ENCODE measurements at regions not wholly inside any gene's neighbourhood (a gene's known extent, or its start where the extent isn't known, plus 50 kb on each side); places are given as distances from the start of the nearest gene placed in this dataset.

DNA sequence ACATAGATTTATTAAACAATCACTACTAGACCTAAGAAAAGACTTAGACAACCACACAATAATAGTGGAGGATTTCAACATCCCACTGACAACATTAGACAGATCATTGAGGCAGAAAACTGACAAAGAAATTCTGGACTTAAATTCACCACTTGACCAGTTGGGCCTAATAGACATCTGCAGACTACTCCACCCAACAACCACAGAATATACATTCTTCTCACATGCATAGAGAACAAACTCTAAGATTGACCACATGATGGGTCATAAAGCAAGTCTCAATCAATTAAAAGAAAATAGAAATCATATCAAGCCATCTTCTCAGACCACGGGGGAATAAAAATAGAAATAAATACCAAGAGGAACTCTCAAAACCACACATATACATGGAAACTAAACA is 136.7 kb upstream of the ARG1 start:
- FAIRE-seq: no peak
- ATAC-seq: no peak
- 0% methylated on average over 1 of the region's 1 CpG for WGBS (ENCODE audit: missing lambda C conversion rate)
- DNase-seq (ENCODE audit: low read depth in 1 of 2, low spot score in 1 of 2): no peak
- Histone ChIP-seq H3K9me3 (no peaks in the 10 kb centered on the region), H3K27ac (no peak overlapping the region), H3K4me1 (no peaks in the 10 kb centered on the region), H3K4me3 (no peak overlapping the region), H3K4me2 (no peak overlapping the region)
- TF ChIP-seq, protein P1, sequence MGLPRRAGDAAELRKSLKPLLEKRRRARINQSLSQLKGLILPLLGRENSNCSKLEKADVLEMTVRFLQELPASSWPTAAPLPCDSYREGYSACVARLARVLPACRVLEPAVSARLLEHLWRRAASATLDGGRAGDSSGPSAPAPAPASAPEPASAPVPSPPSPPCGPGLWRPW (IDR thresholded peaks at IDR 0.05): no peak
- TF ChIP-seq KDM1A (IDR thresholded peaks at IDR 0.05; ENCODE audit: low read depth) (no peak), RNF2 (IDR thresholded peaks at IDR 0.05; ENCODE audit: borderline replicate concordance, low read depth) (no peak), KDM5A (IDR thresholded peaks at IDR 0.05) (no peak), HOXA7 (CRISPR knock-in tag; IDR thresholded peaks at IDR 0.05) (no peak), ZNF302 (CRISPR knock-in tag; IDR thresholded peaks at IDR 0.05) (no peak), CHD4 (IDR thresholded peaks at IDR 0.05; ENCODE audit: borderline replicate concordance) (no peak), CEBPB (IDR thresholded peaks at IDR 0.05) (no peak), MAFK (IDR thresholded peaks at IDR 0.05; ENCODE audit: partially characterized antibody) (no peak), RFX5 (IDR thresholded peaks at IDR 0.05) (no peak), CBX2 (IDR thresholded peaks at IDR 0.05; ENCODE audit: borderline replicate concordance, low read depth) (no peak), HDAC2 (IDR thresholded peaks at IDR 0.05) (no peak), EHF (CRISPR knock-in tag; IDR thresholded peaks at IDR 0.05) (no peak), FOXS1 (CRISPR knock-in tag; IDR thresholded peaks at IDR 0.05) (no peak), POLR2A (IDR thresholded peaks at IDR 0.05; ENCODE audit: low read length) (no peak)
- TF ChIP-seq, protein P2, sequence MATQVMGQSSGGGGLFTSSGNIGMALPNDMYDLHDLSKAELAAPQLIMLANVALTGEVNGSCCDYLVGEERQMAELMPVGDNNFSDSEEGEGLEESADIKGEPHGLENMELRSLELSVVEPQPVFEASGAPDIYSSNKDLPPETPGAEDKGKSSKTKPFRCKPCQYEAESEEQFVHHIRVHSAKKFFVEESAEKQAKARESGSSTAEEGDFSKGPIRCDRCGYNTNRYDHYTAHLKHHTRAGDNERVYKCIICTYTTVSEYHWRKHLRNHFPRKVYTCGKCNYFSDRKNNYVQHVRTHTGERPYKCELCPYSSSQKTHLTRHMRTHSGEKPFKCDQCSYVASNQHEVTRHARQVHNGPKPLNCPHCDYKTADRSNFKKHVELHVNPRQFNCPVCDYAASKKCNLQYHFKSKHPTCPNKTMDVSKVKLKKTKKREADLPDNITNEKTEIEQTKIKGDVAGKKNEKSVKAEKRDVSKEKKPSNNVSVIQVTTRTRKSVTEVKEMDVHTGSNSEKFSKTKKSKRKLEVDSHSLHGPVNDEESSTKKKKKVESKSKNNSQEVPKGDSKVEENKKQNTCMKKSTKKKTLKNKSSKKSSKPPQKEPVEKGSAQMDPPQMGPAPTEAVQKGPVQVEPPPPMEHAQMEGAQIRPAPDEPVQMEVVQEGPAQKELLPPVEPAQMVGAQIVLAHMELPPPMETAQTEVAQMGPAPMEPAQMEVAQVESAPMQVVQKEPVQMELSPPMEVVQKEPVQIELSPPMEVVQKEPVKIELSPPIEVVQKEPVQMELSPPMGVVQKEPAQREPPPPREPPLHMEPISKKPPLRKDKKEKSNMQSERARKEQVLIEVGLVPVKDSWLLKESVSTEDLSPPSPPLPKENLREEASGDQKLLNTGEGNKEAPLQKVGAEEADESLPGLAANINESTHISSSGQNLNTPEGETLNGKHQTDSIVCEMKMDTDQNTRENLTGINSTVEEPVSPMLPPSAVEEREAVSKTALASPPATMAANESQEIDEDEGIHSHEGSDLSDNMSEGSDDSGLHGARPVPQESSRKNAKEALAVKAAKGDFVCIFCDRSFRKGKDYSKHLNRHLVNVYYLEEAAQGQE (IDR thresholded peaks at IDR 0.05): no peak
- TF ChIP-seq, protein P3, sequence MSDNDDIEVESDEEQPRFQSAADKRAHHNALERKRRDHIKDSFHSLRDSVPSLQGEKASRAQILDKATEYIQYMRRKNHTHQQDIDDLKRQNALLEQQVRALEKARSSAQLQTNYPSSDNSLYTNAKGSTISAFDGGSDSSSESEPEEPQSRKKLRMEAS (IDR thresholded peaks at IDR 0.05): no peak
- TF ChIP-seq, protein P4, sequence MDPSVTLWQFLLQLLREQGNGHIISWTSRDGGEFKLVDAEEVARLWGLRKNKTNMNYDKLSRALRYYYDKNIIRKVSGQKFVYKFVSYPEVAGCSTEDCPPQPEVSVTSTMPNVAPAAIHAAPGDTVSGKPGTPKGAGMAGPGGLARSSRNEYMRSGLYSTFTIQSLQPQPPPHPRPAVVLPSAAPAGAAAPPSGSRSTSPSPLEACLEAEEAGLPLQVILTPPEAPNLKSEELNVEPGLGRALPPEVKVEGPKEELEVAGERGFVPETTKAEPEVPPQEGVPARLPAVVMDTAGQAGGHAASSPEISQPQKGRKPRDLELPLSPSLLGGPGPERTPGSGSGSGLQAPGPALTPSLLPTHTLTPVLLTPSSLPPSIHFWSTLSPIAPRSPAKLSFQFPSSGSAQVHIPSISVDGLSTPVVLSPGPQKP (IDR thresholded peaks at IDR 0.05; ENCODE audit: low read depth, low read length): no peak
- TF ChIP-seq, protein P5, sequence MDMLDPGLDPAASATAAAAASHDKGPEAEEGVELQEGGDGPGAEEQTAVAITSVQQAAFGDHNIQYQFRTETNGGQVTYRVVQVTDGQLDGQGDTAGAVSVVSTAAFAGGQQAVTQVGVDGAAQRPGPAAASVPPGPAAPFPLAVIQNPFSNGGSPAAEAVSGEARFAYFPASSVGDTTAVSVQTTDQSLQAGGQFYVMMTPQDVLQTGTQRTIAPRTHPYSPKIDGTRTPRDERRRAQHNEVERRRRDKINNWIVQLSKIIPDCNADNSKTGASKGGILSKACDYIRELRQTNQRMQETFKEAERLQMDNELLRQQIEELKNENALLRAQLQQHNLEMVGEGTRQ (IDR thresholded peaks at IDR 0.05): no peak
- CTCF ChIA-PET: no interaction called here
- POLR2A ChIA-PET: no interaction called here

DNA sequence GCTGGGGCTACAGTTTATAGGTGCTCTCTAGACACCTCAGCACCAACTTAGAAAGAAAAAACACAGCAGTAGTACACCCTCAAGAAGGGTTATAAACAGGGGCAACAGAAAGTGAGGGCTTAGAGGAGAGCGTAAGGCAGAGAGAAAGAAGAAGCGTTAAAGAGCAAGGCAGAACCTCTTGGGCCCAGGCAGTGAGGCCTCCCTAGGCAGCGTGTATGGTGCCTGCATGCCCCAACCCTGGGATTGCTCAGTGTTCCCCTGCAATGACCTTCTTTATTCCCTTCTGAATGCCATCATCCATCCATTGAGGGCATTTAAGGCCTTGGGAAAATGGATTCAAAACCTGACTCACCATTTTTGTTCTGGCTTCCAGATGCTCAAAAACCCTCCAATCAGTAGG is 130.0 kb upstream of the ARG1 start:
- TF ChIP-seq RAD21 (conservative IDR thresholded peaks at IDR 0.05 in 1 of 2, IDR thresholded peaks at IDR 0.05 in 1 of 2): no peak
- TF ChIP-seq, protein P6, sequence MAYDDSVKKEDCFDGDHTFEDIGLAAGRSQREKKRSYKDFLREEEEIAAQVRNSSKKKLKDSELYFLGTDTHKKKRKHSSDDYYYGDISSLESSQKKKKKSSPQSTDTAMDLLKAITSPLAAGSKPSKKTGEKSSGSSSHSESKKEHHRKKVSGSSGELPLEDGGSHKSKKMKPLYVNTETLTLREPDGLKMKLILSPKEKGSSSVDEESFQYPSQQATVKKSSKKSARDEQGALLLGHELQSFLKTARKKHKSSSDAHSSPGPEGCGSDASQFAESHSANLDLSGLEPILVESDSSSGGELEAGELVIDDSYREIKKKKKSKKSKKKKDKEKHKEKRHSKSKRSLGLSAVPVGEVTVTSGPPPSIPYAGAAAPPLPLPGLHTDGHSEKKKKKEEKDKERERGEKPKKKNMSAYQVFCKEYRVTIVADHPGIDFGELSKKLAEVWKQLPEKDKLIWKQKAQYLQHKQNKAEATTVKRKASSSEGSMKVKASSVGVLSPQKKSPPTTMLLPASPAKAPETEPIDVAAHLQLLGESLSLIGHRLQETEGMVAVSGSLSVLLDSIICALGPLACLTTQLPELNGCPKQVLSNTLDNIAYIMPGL (CRISPR knock-in tag; IDR thresholded peaks at IDR 0.05; ENCODE audit: borderline replicate concordance): no peak
- TF ChIP-seq CBX8 (IDR thresholded peaks at IDR 0.05): no peak
- TF ChIP-seq SMC3 (IDR thresholded peaks at IDR 0.05): no peak
- DNase-seq (ENCODE audit: low read depth in 1 of 2, low spot score in 1 of 2) (no peak), ATAC-seq (no peak), FAIRE-seq (no peak)
- Histone ChIP-seq H3K9me3 (no peaks in the 10 kb centered on the region), H3K27ac (no peak overlapping the region), H3K4me3 (no peak overlapping the region), H3K4me2 (no peak overlapping the region), H3K4me1 (no peaks in the 10 kb centered on the region)
- ChIA-PET CTCF (no interaction called here), POLR2A (no interaction called here)
- WGBS (ENCODE audit: missing lambda C conversion rate): 69% methylated on average over 2 of the region's 3 CpGs

Measured in A549 (cell line).